ENCODE measurements at regions not wholly inside any gene's neighbourhood (a gene's known extent, or its start where the extent isn't known, plus 50 kb on each side); places are given as distances from the start of the nearest gene placed in this dataset.

- Histone ChIP-seq H3K4me2 (ENCODE audit: low read length) (no peak overlapping the region), H3K4me1 (ENCODE audit: control insufficient read depth in 1 of 2, insufficient read depth in 2 of 2, low read length in 2 of 2) (no peaks in the 10 kb centered on the region), H3K79me1 (ENCODE audit: low read length) (no peaks in the 10 kb centered on the region), H3K9me3 (ENCODE audit: insufficient read depth, low read depth, low read length) (no peaks in the 10 kb centered on the region), H3K4ac (ENCODE audit: low read depth, low read length) (no peak overlapping the region), H3K14ac (ENCODE audit: low read length) (no peak overlapping the region), H3K27ac (ENCODE audit: low read depth, low read length) (no peak overlapping the region), H3K36me3 (ENCODE audit: control insufficient read depth in 1 of 2, insufficient read depth in 2 of 2, low read length in 2 of 2) (no peaks in the 10 kb centered on the region), H2AFZ (ENCODE audit: insufficient read depth, low read length, poor library complexity) (no peak overlapping the region), H2BK120ac (ENCODE audit: insufficient read depth, low read length, poor library complexity) (no peak overlapping the region), H3K18ac (ENCODE audit: low read length) (no peak overlapping the region), H4K8ac (ENCODE audit: low read depth, low read length) (no peak overlapping the region), H3K23ac (ENCODE audit: low read length) (no peak overlapping the region), H2BK5ac (ENCODE audit: low read depth, low read length, poor library complexity) (no peak overlapping the region), H2AK5ac (ENCODE audit: low read length) (no peak overlapping the region), H4K12ac (ENCODE audit: low read depth, low read length) (no peak overlapping the region), H4K91ac (ENCODE audit: low read depth, low read length) (no peak overlapping the region), H3K79me2 (ENCODE audit: control insufficient read depth, insufficient read depth, low read length, poor library complexity) (no peaks in the 10 kb centered on the region), H3K27me3 (ENCODE audit: insufficient read depth, low read length) (no peaks in the 10 kb centered on the region), H3K4me3 (ENCODE audit: low read depth, low read length) (no peak overlapping the region), H2BK12ac (ENCODE audit: low read length) (no peak overlapping the region), H3K9ac (ENCODE audit: low read length) (no peak overlapping the region)
- no CpG with 5 or more reads among the region's 7 CpGs for WGBS (ENCODE audit: extremely low coverage, insufficient coverage, insufficient read length)
- no peak for DNase-seq
Measured at GRCh38 chr13:112140366-112140765, 73.4 kb downstream of the SOX1 start.

GRCh38 chr13:112141643-112142400 is 74.9 kb downstream of the SOX1 start:
- no peak for DNase-seq

GRCh38 chr13:112142401-112142930 is 75.5 kb downstream of the SOX1 start:
- H2AFZ ChIP-seq (ENCODE audit: insufficient read depth, low read length, poor library complexity) = no peak overlapping the region
- no peak overlapping the region for H3K18ac ChIP-seq (ENCODE audit: low read length)
- H3K4me2 ChIP-seq (ENCODE audit: low read length) = no peak overlapping the region
- H3K27ac ChIP-seq (ENCODE audit: low read depth, low read length) = no peak overlapping the region
- no peak overlapping the region for H3K14ac ChIP-seq (ENCODE audit: low read length)
- H3K36me3 ChIP-seq (ENCODE audit: control insufficient read depth in 1 of 2, insufficient read depth in 2 of 2, low read length in 2 of 2) = no peaks in the 10 kb centered on the region
- H4K12ac ChIP-seq (ENCODE audit: low read depth, low read length) = no peak overlapping the region
- no peak overlapping the region for H3K4ac ChIP-seq (ENCODE audit: low read depth, low read length)
- no peak overlapping the region for H2BK120ac ChIP-seq (ENCODE audit: insufficient read depth, low read length, poor library complexity)
- no peak overlapping the region for H3K9ac ChIP-seq (ENCODE audit: low read length)
- H4K8ac ChIP-seq (ENCODE audit: low read depth, low read length) = no peak overlapping the region
- no peak overlapping the region for H4K91ac ChIP-seq (ENCODE audit: low read depth, low read length)
- H2BK12ac ChIP-seq (ENCODE audit: low read length) = no peak overlapping the region
- no peaks in the 10 kb centered on the region for H3K9me3 ChIP-seq (ENCODE audit: insufficient read depth, low read depth, low read length)
- H2AK5ac ChIP-seq (ENCODE audit: low read length) = no peak overlapping the region
- no peak overlapping the region for H2BK5ac ChIP-seq (ENCODE audit: low read depth, low read length, poor library complexity)
- H3K23ac ChIP-seq (ENCODE audit: low read length) = no peak overlapping the region
- no peaks in the 10 kb centered on the region for H3K79me2 ChIP-seq (ENCODE audit: control insufficient read depth, insufficient read depth, low read length, poor library complexity)
- DNase-seq = no peak
- no peaks in the 10 kb centered on the region for H3K79me1 ChIP-seq (ENCODE audit: low read length)
- H3K4me1 ChIP-seq (ENCODE audit: control insufficient read depth in 1 of 2, insufficient read depth in 2 of 2, low read length in 2 of 2) = no peaks in the 10 kb centered on the region
- WGBS (ENCODE audit: extremely low coverage, insufficient coverage, insufficient read length) = no CpG with 5 or more reads among the region's 13 CpGs
- H3K4me3 ChIP-seq (ENCODE audit: low read depth, low read length) = no peak overlapping the region
- no peaks in the 10 kb centered on the region for H3K27me3 ChIP-seq (ENCODE audit: insufficient read depth, low read length)

More at GRCh38 chr13:112141643-112142400, 74.9 kb downstream of the SOX1 start:
- no peak overlapping the region for H3K9ac ChIP-seq (ENCODE audit: low read length)
- no CpG with 5 or more reads among the region's 11 CpGs for WGBS (ENCODE audit: extremely low coverage, insufficient coverage, insufficient read length)
- no peak overlapping the region for H2AFZ ChIP-seq (ENCODE audit: insufficient read depth, low read length, poor library complexity)
- no peak overlapping the region for H4K12ac ChIP-seq (ENCODE audit: low read depth, low read length)
- H3K27ac ChIP-seq (ENCODE audit: low read depth, low read length) = no peak overlapping the region
- H2BK5ac ChIP-seq (ENCODE audit: low read depth, low read length, poor library complexity) = no peak overlapping the region
- no peak overlapping the region for H3K4ac ChIP-seq (ENCODE audit: low read depth, low read length)
- H3K79me1 ChIP-seq (ENCODE audit: low read length) = no peaks in the 10 kb centered on the region
- H3K23ac ChIP-seq (ENCODE audit: low read length) = no peak overlapping the region
- H3K27me3 ChIP-seq (ENCODE audit: insufficient read depth, low read length) = no peaks in the 10 kb centered on the region
- H2AK5ac ChIP-seq (ENCODE audit: low read length) = no peak overlapping the region
- no peak overlapping the region for H3K4me2 ChIP-seq (ENCODE audit: low read length)
- H3K14ac ChIP-seq (ENCODE audit: low read length) = no peak overlapping the region
- no peaks in the 10 kb centered on the region for H3K79me2 ChIP-seq (ENCODE audit: control insufficient read depth, insufficient read depth, low read length, poor library complexity)
- H3K4me3 ChIP-seq (ENCODE audit: low read depth, low read length) = no peak overlapping the region
- no peak overlapping the region for H4K8ac ChIP-seq (ENCODE audit: low read depth, low read length)
- H3K18ac ChIP-seq (ENCODE audit: low read length) = no peak overlapping the region
- H4K91ac ChIP-seq (ENCODE audit: low read depth, low read length) = no peak overlapping the region
- H2BK12ac ChIP-seq (ENCODE audit: low read length) = no peak overlapping the region
- H3K36me3 ChIP-seq (ENCODE audit: control insufficient read depth in 1 of 2, insufficient read depth in 2 of 2, low read length in 2 of 2) = no peaks in the 10 kb centered on the region
- no peak overlapping the region for H2BK120ac ChIP-seq (ENCODE audit: insufficient read depth, low read length, poor library complexity)
- no peaks in the 10 kb centered on the region for H3K4me1 ChIP-seq (ENCODE audit: control insufficient read depth in 1 of 2, insufficient read depth in 2 of 2, low read length in 2 of 2)
- H3K9me3 ChIP-seq (ENCODE audit: insufficient read depth, low read depth, low read length) = no peaks in the 10 kb centered on the region

- H3K79me1 ChIP-seq (ENCODE audit: low read length) = no peaks in the 10 kb centered on the region
- H3K27me3 ChIP-seq (ENCODE audit: insufficient read depth, low read length) = no peaks in the 10 kb centered on the region
- H3K4me2 ChIP-seq (ENCODE audit: low read length) = no peak overlapping the region
- no peak overlapping the region for H2AFZ ChIP-seq (ENCODE audit: insufficient read depth, low read length, poor library complexity)
- DNase-seq = no peak
- no peak overlapping the region for H2BK12ac ChIP-seq (ENCODE audit: low read length)
- H3K14ac ChIP-seq (ENCODE audit: low read length) = no peak overlapping the region
- WGBS (ENCODE audit: extremely low coverage, insufficient coverage, insufficient read length) = no CpG with 5 or more reads among the region's 15 CpGs
- H3K23ac ChIP-seq (ENCODE audit: low read length) = no peak overlapping the region
- no peak overlapping the region for H3K27ac ChIP-seq (ENCODE audit: low read depth, low read length)
- H3K4me1 ChIP-seq (ENCODE audit: control insufficient read depth in 1 of 2, insufficient read depth in 2 of 2, low read length in 2 of 2) = no peaks in the 10 kb centered on the region
- H4K8ac ChIP-seq (ENCODE audit: low read depth, low read length) = no peak overlapping the region
- H3K4me3 ChIP-seq (ENCODE audit: low read depth, low read length) = no peak overlapping the region
- no peak overlapping the region for H4K91ac ChIP-seq (ENCODE audit: low read depth, low read length)
- no peak overlapping the region for H2AK5ac ChIP-seq (ENCODE audit: low read length)
- H3K4ac ChIP-seq (ENCODE audit: low read depth, low read length) = no peak overlapping the region
- no peak overlapping the region for H4K12ac ChIP-seq (ENCODE audit: low read depth, low read length)
- no peaks in the 10 kb centered on the region for H3K9me3 ChIP-seq (ENCODE audit: insufficient read depth, low read depth, low read length)
- no peak overlapping the region for H2BK5ac ChIP-seq (ENCODE audit: low read depth, low read length, poor library complexity)
- no peak overlapping the region for H3K9ac ChIP-seq (ENCODE audit: low read length)
- no peaks in the 10 kb centered on the region for H3K36me3 ChIP-seq (ENCODE audit: control insufficient read depth in 1 of 2, insufficient read depth in 2 of 2, low read length in 2 of 2)
- no peak overlapping the region for H2BK120ac ChIP-seq (ENCODE audit: insufficient read depth, low read length, poor library complexity)
- H3K18ac ChIP-seq (ENCODE audit: low read length) = no peak overlapping the region
- no peaks in the 10 kb centered on the region for H3K79me2 ChIP-seq (ENCODE audit: control insufficient read depth, insufficient read depth, low read length, poor library complexity)
Measured at GRCh38 chr13:112143046-112143752, 76.2 kb downstream of the SOX1 start.

All from trophoblast cell (in vitro differentiated cells and primary cell).